HG02970 (cell line): ENCODE measurements at regions not wholly inside any gene's neighbourhood (a gene's known extent, or its start where the extent isn't known, plus 50 kb on each side); places are given as distances from the start of the nearest gene placed in this dataset.

Experiments
- ATAC-seq: cut with Tn5 transposase; IDR thresholded peaks from one replicate; pipeline ENCODE4 v1.9.1; 2021; ENCODE audit warnings: mild to moderate bottlenecking, moderate library complexity, moderate number of reproducible peaks; ENCODE audit not compliant: unreplicated experiment, low FRiP score

DNA sequence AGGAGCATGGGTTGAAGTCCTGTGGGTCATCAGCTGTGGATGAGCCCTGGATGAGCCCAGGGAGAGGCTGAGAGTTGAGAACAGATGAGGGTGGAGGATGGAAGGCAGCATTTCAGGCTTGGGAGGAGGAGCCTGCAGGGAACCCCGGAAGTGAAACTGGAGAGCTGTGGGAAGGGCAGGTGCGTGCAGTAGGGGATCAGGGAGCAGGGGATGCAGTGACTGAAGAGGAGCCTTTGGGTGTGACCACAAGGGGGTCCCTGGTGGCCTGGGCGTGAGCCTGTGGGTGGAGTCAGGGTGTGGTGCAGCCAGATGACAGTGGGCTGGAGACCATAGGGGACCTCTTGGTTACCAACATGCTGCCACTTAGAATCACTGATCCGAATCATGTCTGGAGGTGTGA, 115.5 kb downstream of the PAPOLA start:
- ATAC-seq, result no peak

DNA sequence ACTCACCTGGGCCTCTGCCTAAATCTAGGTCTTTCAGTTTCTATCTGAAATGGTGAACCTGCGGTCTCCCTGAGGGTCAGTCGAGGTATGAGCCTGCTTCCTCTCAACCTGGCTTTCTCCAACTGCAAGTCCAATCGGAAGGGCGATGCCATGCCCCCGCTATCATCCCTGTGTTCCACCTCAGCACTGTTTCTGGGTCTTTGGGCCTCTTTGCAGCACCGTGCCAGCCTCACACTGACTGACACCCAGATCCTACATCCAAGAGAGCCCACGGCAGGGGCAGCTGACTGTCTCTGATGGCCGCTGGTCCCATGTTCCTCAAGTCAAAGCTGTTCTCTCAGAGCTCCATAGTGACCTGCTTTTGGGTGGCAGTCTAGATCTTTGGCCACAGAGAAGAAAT, 120.7 kb downstream of the PAPOLA start:
- no peak for ATAC-seq

DNA sequence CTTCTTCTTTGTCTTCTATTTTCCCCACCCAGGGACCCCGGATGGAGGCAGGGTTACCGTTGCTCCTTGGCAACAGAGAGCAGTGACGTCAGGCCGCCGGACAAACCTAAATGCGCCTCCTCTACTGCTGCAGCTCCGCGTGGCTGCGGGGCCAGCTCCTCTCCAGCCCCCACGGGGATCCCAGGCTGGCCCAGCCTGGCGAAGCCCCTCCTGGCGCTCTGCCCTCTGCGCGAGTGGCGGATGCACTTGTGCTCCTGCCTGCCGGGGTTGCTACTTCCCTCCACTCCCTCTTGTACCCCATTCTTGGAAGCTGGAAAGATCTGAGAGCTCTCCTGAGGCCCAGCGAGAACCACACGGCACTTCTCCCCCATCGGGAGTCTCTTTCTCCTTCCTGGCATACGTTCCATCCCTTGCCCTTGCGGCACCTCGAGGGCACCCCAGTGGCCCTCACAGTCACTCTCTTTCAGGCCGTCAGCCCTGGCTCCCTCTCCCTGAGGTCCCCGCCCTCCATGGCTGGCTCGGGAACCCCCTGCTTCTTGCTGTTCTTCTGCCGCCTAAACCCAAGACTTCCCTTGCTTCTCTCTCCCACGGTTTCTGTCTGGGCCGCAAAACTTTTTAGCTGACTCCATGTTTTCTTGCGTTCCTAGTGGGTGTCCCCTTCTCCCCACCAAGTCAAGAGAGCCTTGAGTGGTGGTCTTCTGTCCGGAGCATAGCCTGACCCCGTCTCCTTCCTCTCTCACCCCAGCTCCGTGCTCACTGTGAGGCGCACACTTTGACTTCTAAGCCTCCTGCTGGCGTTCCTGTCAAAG, 121.7 kb downstream of the PAPOLA start:
- no peak for ATAC-seq

DNA sequence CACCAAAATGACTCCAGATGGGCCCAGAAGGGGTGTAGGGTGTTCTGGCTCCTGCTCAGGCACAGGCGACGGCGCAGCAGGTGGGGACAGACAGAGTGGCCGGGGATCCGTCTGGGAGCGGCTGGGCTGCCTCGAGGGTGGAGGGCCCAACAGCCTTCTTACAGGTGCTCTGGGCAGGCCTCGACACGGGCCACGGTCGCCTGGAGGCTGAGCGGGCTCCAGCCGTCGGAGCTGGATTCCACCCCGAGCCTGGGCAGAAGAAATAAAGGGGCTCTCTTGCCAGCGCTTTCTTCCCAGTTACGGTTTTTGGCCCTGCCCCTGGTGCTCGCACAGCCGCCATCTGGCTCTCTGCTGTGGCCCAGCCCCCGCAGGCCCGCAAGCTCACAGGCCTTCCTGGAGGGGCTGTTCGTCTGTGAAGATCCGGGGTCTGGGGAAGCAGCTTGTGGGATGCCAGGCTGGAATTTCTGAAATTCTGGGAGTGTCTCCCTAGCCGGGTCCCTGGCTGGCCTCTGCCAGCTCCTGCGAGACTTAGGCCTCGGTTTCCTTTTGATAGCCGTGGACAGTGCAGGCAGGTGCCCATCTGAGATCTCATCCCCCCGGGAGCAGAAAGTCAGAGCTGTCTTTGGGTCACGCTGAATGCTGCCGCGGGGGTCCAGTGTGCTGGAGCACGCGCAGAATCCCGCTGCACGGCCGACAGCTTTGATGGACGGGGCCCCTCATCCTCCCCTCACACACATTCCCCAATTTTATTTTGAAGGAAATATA, 122.7 kb downstream of the PAPOLA start:
- ATAC-seq, result no peak

DNA sequence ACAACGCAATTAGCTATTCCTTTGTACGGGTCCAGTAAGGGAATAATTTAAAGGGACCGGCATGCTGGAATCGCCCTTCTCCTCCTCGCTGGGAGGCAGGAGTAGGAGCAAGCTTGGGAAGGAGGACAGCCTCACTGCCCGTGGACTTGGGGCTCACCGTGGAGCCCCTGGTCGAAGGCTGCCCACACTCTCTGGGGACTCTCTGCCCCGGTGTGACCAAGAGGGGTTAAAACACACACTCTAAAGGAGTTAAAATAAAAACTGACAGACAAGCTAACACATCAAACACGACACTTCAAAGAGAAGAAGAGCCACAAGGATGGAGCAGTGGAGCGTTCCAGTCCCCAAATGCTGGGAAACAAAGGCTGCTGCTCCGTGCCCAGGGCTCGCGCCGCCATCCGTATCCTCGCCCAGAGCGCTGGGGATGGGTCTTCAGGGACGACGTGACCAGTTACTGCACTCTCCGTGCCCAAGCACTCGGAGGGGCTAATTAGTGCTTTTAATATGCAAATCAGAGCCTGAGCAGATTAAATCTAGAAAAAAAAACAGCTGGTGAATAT, 123.3 kb downstream of the PAPOLA start:
- ATAC-seq, result no peak

DNA sequence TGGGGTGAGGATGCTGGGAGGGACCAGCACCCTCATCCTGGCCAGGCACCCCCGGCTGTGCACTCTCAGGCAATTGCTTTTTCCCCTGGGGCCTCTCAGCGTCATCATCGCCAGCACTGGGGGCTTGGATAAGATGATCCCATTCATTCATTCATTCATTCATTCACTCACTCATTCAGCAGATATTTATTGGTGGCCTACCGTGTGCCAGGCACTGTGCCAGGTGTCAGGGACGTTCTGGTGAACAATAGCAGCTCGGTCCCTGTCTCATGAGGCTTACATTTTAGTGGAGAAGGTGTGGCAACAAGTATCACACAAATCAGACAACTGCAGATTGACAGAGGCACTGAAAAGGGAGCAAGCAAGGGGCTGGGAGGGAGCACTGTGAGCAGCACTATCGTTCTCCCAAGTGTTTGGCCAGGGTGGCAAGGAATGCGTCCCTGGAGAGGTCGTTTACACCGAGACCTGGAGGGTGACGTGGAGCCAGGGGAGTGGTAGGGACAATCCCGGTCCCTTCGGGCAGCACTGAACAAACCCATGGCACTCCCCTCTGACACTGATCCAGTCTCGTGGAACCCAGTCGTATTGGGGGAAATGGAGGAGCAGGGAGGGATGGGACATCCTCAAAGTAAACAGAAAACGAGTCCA, 124.1 kb downstream of the PAPOLA start:
- no peak for ATAC-seq

DNA sequence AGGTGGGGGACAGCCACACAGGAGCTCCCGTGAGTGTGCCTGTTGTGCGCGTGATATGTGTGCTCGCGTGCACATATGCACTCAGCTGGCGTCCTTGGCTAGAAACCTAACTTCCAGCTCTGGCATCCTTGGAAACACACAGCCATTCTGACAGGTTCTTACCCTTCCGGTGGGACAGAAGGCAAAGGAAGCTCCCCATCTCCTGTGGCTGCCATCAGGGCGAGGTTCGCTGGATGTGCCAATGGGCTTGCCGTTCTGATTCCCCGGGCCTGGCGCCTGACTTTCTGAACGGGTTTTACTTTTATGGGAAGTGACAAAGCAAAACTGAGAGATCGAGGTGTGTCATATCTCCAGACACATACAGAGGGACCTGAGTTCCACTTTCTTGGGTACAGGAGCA, 124.7 kb downstream of the PAPOLA start:
- ATAC-seq, result no peak

DNA sequence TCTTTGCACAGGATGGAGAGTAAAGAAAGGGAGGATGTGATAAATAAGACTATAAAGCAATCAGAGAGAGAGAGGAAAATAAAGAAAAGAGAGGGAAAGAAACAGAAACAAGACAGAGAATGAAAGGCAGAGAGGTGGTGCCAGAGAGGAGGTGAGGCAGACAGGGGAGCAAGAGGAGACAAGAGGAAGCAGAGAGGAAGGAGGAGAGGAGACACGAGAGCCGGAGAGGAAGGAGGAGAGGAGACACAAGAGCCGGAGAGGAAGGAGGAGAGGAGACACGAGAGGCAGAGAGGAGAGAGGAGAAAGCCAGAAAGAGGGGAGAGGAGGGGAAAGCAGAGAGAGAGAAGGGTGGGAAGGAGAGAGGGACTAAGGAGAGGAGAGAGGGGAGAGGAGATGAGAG, 125.2 kb downstream of the PAPOLA start:
- no peak for ATAC-seq

DNA sequence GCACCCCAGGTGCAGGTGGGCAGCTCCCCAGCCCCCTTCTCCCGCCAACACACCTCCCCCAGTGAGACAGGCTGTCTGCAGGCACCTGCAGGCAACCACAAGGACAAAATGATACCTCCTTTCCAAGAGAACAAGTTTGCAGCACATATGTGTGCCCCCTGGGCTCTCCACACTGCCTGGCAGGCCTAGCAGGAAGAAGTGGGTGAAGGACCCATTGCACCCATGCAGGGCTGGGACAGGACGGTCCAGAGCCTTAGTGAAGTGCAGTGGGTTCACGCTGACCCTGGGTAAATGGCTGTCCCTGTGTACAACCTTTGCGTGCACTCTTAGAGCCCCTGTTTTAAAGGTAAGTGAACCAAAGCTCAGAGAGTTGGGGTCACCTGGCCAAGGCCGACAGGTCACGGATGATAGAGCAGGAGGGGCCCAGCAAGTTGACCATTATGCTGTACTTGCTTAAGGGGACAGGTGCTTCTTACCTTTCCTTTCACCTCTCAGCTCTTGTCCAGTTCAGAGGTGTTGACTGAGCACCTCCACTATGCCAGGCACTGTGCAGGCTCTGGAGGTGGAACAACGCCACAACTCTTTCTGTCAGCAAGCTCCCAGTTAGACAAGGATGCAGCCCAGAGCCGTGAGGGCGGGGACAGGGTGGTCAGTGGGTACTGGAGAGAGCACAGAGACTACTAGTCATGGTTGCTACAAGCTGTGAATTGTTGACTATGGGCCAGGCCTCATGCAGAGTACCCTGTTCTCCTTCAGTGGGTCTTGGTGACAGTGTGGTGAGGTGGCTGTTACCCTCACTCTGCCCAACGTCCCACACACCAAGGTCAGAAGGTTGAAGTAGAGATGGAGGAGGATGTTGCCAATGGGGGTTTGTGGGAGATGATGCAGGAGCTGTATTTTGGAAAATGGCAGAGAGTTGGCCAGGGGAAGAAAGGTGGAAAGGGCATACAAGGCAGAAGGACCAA, 125.9 kb downstream of the PAPOLA start:
- no peak for ATAC-seq

DNA sequence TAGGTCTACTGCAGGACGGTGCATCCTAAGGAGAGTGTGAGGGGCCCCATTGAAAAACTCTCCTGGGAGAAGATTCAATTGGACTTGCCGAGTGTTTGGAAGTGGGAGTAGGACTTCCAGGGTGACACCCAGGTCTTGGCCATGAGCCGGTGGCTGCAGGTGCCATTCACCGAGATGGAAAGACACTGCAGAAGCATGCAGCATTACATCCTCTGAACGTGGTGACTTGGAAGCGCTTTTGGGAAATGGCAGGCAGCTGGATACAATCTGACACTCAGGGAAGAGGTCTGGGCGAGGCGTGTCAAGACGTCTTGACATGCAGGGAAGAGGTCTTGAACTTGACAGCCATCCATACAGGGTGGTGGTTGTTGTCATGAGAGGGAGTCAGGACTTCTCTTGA, 126.9 kb downstream of the PAPOLA start:
- no peak for ATAC-seq

DNA sequence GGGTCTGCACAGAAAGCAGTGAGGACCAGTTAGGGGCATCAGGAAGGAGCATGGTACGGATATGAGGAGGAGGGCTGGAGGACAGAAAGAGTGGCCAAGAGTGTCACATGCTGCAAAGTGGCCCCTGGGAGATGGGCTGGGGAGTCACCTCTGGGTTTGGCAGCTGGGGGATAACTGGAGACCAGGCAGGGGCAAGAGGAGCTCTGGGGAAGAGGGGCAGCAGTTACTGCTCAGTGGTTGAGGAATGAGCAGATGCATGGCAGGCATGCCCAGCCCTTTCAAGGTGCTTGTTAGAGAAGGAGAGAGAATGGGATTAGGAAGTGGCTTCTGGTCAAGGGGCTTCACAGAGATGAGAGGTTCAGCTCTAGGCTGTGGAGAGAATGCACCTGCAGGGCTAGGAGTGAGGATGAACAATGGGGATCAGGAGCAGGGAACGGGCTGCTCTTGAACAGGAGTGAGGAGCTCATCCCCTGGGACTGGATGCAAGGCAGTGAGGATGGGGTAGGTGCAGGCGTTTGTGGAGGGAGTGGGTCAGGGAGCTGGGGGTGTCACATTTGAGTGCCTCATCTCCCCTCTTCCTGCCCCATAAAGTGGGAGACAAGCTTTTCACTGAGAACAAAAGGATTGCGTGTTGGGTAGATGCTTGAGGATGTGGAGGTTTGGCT, 127.5 kb downstream of the PAPOLA start:
- ATAC-seq, result no peak

DNA sequence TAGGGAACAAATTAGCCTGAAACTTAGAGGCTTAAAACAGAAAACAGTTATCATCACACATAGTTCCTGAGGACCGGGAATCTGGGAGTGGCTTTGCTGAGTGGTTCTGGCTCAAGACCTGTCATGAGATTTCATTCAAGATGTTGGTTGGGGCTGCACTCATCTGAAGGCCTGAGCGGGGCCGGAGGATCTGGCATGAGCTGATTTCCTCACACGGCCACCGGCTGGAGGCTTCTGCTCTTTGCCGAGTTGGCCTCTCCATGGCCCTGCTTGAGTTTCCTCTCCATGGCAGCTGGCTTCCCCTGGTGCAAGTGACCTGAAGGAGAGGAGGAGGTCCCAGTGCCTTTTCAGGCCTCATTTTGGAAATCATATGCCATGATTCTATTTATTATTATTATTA, 128.1 kb downstream of the PAPOLA start:
- ATAC-seq, result no peak

DNA sequence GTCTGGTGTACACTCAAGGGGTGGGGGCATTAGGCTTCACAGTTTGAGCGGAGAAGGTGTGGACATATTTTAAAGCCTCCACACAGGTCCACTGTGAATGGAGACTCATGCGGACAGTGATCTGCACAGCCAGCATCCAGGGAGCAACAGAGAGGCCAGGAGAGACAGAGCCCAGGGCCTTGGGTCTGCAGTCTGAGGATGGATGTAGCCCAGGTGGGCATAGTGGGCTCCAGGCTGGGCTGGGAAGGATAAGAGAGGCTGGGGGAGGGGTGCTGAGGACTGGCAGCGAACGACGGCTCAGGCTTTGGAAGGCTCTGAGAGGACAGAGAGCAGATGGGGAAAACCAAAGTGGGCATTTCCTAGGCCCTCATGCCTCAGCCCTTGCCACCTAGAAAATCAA, 128.8 kb downstream of the PAPOLA start:
- no peak for ATAC-seq

DNA sequence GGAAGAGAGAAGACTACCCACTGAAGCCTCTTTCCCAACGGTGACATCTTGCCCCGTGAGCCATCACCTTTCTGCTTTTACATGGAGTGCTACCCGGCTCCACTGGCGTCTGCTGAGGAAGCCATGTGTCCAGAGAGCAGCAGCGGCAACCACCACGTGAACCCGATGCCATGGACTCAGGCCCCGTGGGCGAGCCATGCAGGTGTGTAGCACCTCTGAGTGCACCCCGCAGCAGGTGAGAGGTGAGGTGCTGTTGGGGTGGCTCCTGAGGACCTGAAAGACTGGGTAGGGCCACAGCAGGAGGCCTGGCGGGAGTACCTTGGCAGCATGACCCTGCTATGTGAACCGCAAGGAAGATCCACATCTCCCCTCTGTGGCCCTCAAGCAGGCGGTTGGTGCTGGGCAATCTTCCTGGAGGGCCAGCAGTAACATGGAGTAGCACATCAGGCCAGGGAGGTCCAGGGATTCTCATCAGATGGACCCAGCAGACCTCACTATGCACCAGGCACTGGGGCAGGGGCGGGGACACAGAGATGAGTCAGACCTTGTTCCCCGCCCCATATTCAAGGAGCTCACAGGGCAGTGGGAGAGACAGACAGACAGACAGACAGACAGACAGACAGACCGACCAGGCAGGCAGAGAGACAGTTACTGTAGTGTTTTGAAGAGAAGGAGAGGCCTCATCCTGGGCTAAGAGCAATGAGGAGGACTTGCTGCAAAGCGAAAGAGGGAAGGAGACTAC, 129.6 kb downstream of the PAPOLA start:
- ATAC-seq, result no peak

DNA sequence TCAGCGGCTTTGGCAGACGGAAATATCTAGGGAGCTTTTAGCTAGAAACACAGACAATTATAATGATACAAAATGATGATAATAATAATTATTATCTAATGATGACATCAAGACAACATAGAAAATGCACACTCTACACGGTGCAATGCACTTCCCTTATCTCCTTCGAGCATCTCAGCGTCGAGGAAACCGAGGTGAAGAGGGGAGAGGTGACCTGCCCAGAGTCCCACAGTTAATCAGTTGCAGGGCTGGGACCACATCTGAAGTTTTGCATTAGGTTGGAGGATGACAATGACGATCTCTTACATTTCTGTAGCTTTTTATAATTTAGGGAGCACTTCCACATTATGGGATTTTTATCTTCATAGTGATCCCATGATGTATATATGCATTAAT, 130.2 kb downstream of the PAPOLA start:
- no peak for ATAC-seq

DNA sequence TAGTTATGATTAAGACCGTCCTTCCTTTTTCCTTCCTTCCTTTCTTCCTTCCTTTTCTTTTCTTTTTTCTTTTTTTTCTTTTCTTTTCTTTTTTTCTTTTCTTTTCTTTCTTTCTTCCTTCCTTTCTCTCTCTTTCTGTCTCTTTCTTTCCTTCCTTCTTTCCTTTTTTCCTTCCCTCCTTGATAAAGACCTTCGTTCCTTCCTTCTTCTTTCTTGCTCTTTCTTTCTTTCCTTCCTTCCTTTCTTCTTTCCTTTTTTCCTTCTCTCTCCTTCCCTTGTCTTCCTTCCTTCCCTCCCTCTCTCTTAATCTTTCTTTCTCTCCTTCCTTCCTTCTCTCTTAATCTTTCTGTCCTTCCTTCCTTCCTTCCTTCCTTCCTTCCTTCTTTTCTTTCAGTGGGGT, 130.9 kb downstream of the PAPOLA start:
- ATAC-seq, result no peak

DNA sequence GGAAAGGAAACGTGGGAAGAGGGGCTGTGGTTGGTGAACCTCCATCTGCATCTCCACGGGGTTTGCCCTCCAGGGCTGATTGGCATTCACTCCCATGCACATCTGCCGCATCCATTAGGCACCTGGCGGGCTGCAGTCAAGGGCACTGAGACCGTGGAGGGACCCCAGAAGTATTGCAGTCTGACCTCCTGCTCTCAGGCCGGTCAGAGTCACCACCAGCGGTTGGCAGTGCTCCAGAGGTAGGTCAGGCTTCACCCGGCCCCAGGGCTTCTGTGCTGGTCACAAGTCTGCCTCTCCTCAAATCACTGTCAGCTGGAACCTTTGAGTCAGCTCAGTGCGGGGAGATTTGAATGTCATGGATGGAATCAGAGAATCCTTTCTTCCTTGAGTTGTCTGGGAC, 132.3 kb downstream of the PAPOLA start:
- no peak for ATAC-seq

DNA sequence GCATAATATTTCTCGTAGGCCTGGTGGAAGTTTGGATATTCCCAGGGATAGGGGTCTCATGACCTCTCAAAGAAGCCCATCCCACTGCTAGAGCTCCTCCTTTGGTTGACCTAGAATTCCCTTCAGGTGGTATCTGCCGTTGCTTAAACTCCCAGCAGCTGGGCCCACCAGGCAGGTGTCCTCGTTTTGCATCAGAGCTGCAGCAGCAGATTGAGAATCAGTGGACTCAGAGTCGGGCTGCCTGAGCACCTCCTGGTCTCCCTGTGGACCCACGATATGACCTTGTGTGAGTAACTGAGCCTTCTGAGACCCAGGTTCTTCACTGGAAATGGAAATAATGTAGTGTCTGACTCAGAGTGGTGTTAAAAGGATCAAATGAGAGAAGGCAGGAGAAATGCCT, 132.7 kb downstream of the PAPOLA start:
- ATAC-seq, result no peak

DNA sequence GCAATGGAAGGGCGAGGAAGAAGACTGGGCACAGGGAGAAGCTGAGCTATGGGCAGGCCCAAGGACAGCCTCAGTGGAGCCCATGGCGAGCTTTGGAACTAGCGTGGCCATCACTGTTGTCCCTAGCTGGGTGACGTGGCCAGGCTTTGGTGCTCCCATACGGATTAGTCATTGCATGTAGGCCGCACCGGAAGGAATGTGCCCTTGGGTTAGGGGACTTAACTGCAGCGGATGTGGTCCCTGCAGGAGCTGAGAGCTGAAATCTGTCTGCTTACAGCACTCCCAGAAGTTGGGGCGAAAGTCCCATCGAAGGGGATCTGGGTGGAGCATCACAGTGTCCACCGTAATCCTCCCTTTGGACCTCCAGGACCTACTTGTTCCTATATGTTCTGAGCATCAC, 133.7 kb downstream of the PAPOLA start:
- ATAC-seq, result no peak
